Astrocyte (in vitro differentiated cells and primary cell): ENCODE measurements at regions not wholly inside any gene's neighbourhood (a gene's known extent, or its start where the extent isn't known, plus 50 kb on each side); places are given as distances from the start of the nearest gene placed in this dataset.
A peak's percentile ranks its signal among the peaks of the same experiment; 100 is the strongest.

Experiments
- DNase-seq: peaks from one replicate; pipeline ENCODE4 v3.0.0-alpha.2; 2010; ENCODE audit warnings: low read depth
- FAIRE-seq: peaks from 2 replicates; lab custom pipeline; 2011; peaks lifted over from hg19 to GRCh38; lab: Jason Lieb, UNC
- H2AFZ ChIP-seq: 2 replicates; pipeline ENCODE4 v1.6.0; 2012; ENCODE audit warnings: low read depth, low read length, inconsistent platforms
- H3K27ac ChIP-seq: 2 replicates; pipeline ENCODE4 v1.5.1; 2011; ENCODE audit warnings: low read depth, low read length, inconsistent platforms
- H3K27me3 ChIP-seq: 2 replicates; pipeline ENCODE4 v1.6.0; 2011; ENCODE audit warnings: low read length, inconsistent platforms; ENCODE audit not compliant: insufficient read depth
- H3K36me3 ChIP-seq: 2 replicates; pipeline ENCODE4 v1.5.1; 2011; ENCODE audit warnings: low read length, inconsistent platforms; ENCODE audit not compliant: insufficient read depth
- H3K4me1 ChIP-seq: 2 replicates; pipeline ENCODE4 v1.5.1; 2011; ENCODE audit warnings: low read length, inconsistent platforms; ENCODE audit not compliant: insufficient read depth
- H3K4me2 ChIP-seq: 2 replicates; pipeline ENCODE4 v1.6.0; 2012; ENCODE audit warnings: low read length, inconsistent platforms
- H3K4me3 ChIP-seq: 2 replicates; pipeline ENCODE4 v1.5.1; 2011; ENCODE audit warnings: low read depth, mild to moderate bottlenecking, low read length, inconsistent platforms; ENCODE audit not compliant: insufficient read depth
- H3K79me2 ChIP-seq: 2 replicates; pipeline ENCODE4 v1.6.0; 2012; ENCODE audit warnings: mild to moderate bottlenecking, low read length, inconsistent platforms; ENCODE audit not compliant: insufficient read depth
- H3K9ac ChIP-seq: 2 replicates; pipeline ENCODE4 v1.6.0; 2012; ENCODE audit warnings: mild to moderate bottlenecking, low read length, inconsistent platforms
- H3K9me3 ChIP-seq: 2 replicates; pipeline ENCODE4 v1.5.1; 2012; ENCODE audit warnings: low read depth, mild to moderate bottlenecking, low read length, inconsistent platforms; ENCODE audit not compliant: insufficient read depth
- H4K20me1 ChIP-seq: 2 replicates; pipeline ENCODE4 v1.6.0; 2012; ENCODE audit warnings: low read length, inconsistent platforms; ENCODE audit not compliant: insufficient read depth
- H3K27ac Mint-ChIP-seq: one replicate; pipeline ENCODE4 v1.8.0; 2021; ENCODE audit warnings: mild to moderate bottlenecking, mixed read lengths; ENCODE audit not compliant: unreplicated experiment
- H3K27me3 Mint-ChIP-seq: one replicate; pipeline ENCODE4 v1.8.0; 2021; ENCODE audit warnings: low read depth, mixed read lengths; ENCODE audit not compliant: unreplicated experiment
- H3K36me3 Mint-ChIP-seq: one replicate; pipeline ENCODE4 v1.8.0; 2021; ENCODE audit warnings: low read depth, mixed read lengths; ENCODE audit not compliant: unreplicated experiment
- H3K4me1 Mint-ChIP-seq: one replicate; pipeline ENCODE4 v1.8.0; 2021; ENCODE audit warnings: low read depth, mixed read lengths; ENCODE audit not compliant: unreplicated experiment
- H3K4me3 Mint-ChIP-seq: one replicate; pipeline ENCODE4 v1.8.0; 2021; ENCODE audit warnings: mild to moderate bottlenecking, moderate library complexity, mixed read lengths; ENCODE audit not compliant: unreplicated experiment
- H3K9me3 Mint-ChIP-seq: one replicate; pipeline ENCODE4 v1.8.0; 2021; ENCODE audit warnings: mild to moderate bottlenecking, mixed read lengths; ENCODE audit not compliant: unreplicated experiment
- CTCF ChIP-seq: IDR thresholded peaks from 2 replicates; pipeline ENCODE4 v1.5.1; 2011; ENCODE audit warnings: low read depth, mild to moderate bottlenecking, inconsistent platforms, low read length, moderate library complexity; ENCODE audit not compliant: insufficient read depth
- EZH2 ChIP-seq: IDR thresholded peaks from 2 replicates; pipeline ENCODE4 v1.6.1; 2012; ENCODE audit warnings: mild to moderate bottlenecking, low read length, inconsistent platforms; ENCODE audit not compliant: insufficient read depth

DNA sequence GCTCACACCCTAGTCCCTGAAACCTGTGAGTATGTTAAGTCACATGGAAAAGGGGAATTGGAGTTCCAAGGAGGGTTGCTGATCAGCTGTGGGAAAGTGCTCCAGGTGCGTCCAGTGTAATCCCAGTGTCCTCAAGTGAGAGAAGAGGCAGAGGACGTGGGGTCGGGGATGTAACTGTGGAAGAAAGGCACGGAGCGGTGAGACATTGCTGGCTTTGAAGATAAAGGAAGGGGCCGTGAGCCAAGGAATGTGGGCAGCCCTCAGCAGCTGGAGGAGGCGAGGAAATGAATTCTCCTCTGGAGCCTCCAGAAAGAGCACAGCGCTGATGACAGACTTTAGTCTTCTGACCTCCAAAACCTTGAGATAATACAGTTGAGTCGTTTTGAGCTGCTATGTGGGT lies 191.6 kb upstream of the TMEM132C start:
- Histone ChIP-seq H3K27ac (no peak overlapping the region), H3K9ac (no peak overlapping the region), H2AFZ (no peak overlapping the region), H4K20me1 (no peaks in the 10 kb centered on the region), H3K4me3 (no peak overlapping the region), H3K4me1 (peaks cover 22% of the 10 kb centered on the region), H3K36me3 (no peaks in the 10 kb centered on the region), H3K4me2 (no peak overlapping the region), H3K27me3 (no peaks in the 10 kb centered on the region), H3K9me3 (no peaks in the 10 kb centered on the region), H3K79me2 (no peaks in the 10 kb centered on the region)
- Mint-ChIP-seq H3K4me1 (no peaks in the 10 kb centered on the region), H3K36me3 (no peaks in the 10 kb centered on the region), H3K9me3 (peaks cover 17% of the 10 kb centered on the region), H3K4me3 (no peak overlapping the region), H3K27ac (no peak overlapping the region), H3K27me3 (no peaks in the 10 kb centered on the region)
- DNase-seq = no peak
- TF ChIP-seq EZH2 (no peak), CTCF (no peak)
- FAIRE-seq = no peak

DNA sequence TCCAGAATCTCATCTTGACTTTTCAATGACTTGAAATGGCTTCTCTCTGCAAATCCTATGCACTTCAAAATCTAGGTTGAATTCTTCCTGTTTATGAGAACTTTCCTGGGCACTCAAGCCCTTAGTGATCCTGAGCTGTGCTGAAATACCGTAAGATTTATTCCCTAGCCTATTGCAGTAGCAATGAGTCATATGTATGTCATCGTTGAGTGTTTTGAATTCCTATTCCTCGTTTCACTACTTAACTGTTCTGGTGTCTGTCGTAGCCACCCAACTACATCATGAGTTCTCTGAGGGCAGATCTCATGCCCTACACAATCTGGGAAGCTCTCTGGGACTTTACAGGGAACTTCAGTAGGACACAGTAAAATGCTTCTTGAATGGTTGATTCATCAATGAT lies 190.8 kb upstream of the TMEM132C start:
- Mint-ChIP-seq H3K27ac (no peak overlapping the region), H3K36me3 (no peaks in the 10 kb centered on the region), H3K9me3 (peaks cover 17% of the 10 kb centered on the region), H3K4me1 (no peaks in the 10 kb centered on the region), H3K27me3 (no peaks in the 10 kb centered on the region), H3K4me3 (no peak overlapping the region)
- Histone ChIP-seq H3K36me3 (no peaks in the 10 kb centered on the region), H2AFZ (no peak overlapping the region), H3K4me3 (no peak overlapping the region), H3K9me3 (no peaks in the 10 kb centered on the region), H3K27ac (peak overlapping the region; percentile 41), H3K4me2 (peak overlapping the region; percentile 45), H3K27me3 (no peaks in the 10 kb centered on the region), H3K9ac (no peak overlapping the region), H3K4me1 (peaks cover 22% of the 10 kb centered on the region), H4K20me1 (no peaks in the 10 kb centered on the region), H3K79me2 (no peaks in the 10 kb centered on the region)
- DNase-seq (peak; percentile 96), FAIRE-seq (peak; percentile 94)
- TF ChIP-seq EZH2 (no peak), CTCF (no peak)

DNA sequence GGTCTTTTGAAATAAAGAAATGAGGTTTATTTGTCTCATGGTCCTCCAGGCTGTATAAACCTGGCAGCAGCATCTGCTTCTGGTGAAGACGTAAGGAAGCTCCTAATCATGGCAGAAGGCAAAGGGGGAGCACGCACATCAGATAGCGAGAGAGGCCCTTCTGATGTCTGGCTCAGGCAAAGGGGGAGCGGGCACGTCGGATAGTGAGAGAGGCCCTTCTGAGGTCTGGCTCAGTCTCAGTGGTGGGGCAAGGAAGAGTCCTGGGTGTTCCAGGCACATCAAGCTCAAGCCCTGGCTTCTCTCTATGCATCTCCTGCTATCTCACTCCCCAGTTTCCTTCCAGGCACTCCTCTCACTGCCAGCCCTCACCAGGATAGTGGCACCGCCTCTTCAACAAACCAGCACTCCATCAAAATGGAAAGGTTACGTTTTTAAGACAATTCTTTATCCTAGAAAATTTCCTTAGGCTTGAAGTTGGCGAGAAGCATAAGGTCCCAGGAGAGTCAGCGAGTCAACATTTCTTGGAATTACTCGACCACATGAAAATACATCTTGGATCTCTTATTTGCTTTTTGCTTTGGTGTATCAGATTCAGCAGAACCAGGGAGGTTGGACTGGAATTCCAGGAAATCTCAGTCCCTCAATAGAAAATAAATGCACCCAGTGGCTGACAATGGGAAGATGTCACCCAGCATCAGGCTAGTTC lies 189.6 kb upstream of the TMEM132C start:
- H3K36me3 ChIP-seq = no peaks in the 10 kb centered on the region
- no peak overlapping the region for H3K4me3 ChIP-seq
- H4K20me1 ChIP-seq = no peaks in the 10 kb centered on the region
- no peaks in the 10 kb centered on the region for H3K79me2 ChIP-seq
- Mint-ChIP-seq H3K27ac (no peak overlapping the region), H3K4me1 (no peaks in the 10 kb centered on the region), H3K27me3 (no peaks in the 10 kb centered on the region), H3K4me3 (no peak overlapping the region), H3K36me3 (no peaks in the 10 kb centered on the region), H3K9me3 (peaks cover 17% of the 10 kb centered on the region)
- H3K4me1 ChIP-seq = peaks cover 22% of the 10 kb centered on the region
- DNase-seq (peak; percentile 10), FAIRE-seq (no peak)
- no peak overlapping the region for H3K9ac ChIP-seq
- no peaks in the 10 kb centered on the region for H3K27me3 ChIP-seq
- TF ChIP-seq CTCF (no peak), EZH2 (no peak)
- no peaks in the 10 kb centered on the region for H3K9me3 ChIP-seq
- H3K4me2 ChIP-seq = no peak overlapping the region
- H2AFZ ChIP-seq = no peak overlapping the region
- H3K27ac ChIP-seq = no peak overlapping the region
